ENCODE measurements at regions not wholly inside any gene's neighbourhood (a gene's known extent, or its start where the extent isn't known, plus 50 kb on each side); places are given as distances from the start of the nearest gene placed in this dataset.

GRCh38 chr2:128835974-128836373 lies 517.3 kb upstream of the HS6ST1 start:
- TF ChIP-seq CTCF (IDR thresholded peaks at IDR 0.05 in 4 of 5, conservative IDR thresholded peaks at IDR 0.05 in 1 of 5), result no peak
- no peak for TF ChIP-seq POLR2A (IDR thresholded peaks at IDR 0.05)
